ENCODE measurements at regions not wholly inside any gene's neighbourhood (a gene's known extent, or its start where the extent isn't known, plus 50 kb on each side); places are given as distances from the start of the nearest gene placed in this dataset.

- TF ChIP-seq, protein P1, sequence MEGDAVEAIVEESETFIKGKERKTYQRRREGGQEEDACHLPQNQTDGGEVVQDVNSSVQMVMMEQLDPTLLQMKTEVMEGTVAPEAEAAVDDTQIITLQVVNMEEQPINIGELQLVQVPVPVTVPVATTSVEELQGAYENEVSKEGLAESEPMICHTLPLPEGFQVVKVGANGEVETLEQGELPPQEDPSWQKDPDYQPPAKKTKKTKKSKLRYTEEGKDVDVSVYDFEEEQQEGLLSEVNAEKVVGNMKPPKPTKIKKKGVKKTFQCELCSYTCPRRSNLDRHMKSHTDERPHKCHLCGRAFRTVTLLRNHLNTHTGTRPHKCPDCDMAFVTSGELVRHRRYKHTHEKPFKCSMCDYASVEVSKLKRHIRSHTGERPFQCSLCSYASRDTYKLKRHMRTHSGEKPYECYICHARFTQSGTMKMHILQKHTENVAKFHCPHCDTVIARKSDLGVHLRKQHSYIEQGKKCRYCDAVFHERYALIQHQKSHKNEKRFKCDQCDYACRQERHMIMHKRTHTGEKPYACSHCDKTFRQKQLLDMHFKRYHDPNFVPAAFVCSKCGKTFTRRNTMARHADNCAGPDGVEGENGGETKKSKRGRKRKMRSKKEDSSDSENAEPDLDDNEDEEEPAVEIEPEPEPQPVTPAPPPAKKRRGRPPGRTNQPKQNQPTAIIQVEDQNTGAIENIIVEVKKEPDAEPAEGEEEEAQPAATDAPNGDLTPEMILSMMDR (IDR thresholded peaks at IDR 0.05; ENCODE audit: low read depth, low read length, poor library complexity, severe bottlenecking): no peak
- no peak for TF ChIP-seq EZH2phosphoT487 (IDR thresholded peaks at IDR 0.05; ENCODE audit: borderline replicate concordance, low read length)
Observed at GRCh38 chr4:127113844-127114362, 518.9 kb upstream of the INTU start.
